Endothelial cell of umbilical vein (primary cell): ENCODE measurements at regions not wholly inside any gene's neighbourhood (a gene's known extent, or its start where the extent isn't known, plus 50 kb on each side); places are given as distances from the start of the nearest gene placed in this dataset.

Experiments used
- EZH2 ChIP-seq: IDR thresholded peaks from 2 replicates; pipeline ENCODE4 v1.6.1; 2012; ENCODE audit warnings: borderline replicate concordance, low read depth, mild to moderate bottlenecking, moderate library complexity, low read length, inconsistent platforms; ENCODE audit not compliant: severe bottlenecking
- FOS ChIP-seq: IDR thresholded peaks from 2 replicates; pipeline ENCODE4 v1.6.1; 2011; ENCODE audit warnings: mild to moderate bottlenecking, low read length, moderate library complexity, borderline replicate concordance; ENCODE audit not compliant: insufficient read depth
- JUN ChIP-seq: IDR thresholded peaks from 2 replicates; pipeline ENCODE4 v1.6.1; 2011; ENCODE audit warnings: borderline replicate concordance, low read depth; ENCODE audit not compliant: insufficient read length, insufficient read depth
- MYC ChIP-seq: IDR thresholded peaks from one replicate; pipeline ENCODE4 v1.6.1; 2011; ENCODE audit warnings: mild to moderate bottlenecking, low read depth, low read length
- POLR2A ChIP-seq: IDR thresholded peaks from 2 replicates; pipeline ENCODE4 v1.6.1; 2012; ENCODE audit warnings: low read depth, mild to moderate bottlenecking, control low read depth, low read length
- POLR2AphosphoS5 ChIP-seq: IDR thresholded peaks from 2 replicates; pipeline ENCODE4 v1.6.1; 2012; ENCODE audit warnings: low read depth, mild to moderate bottlenecking, control low read depth, low read length, moderate library complexity; ENCODE audit not compliant: insufficient read depth
- TF ChIP-seq, protein P1 (sequence below), 2 donors: IDR thresholded peaks; 1 replicate in 1 of 2; 2 replicates in 1 of 2; pipeline ENCODE4 v1.5.1; 2011; ENCODE audit warnings: low read length in 2 of 2, mild to moderate bottlenecking in 2 of 2, moderate library complexity in 2 of 2, control low read depth in 1 of 2, inconsistent platforms in 1 of 2, low read depth in 1 of 2; ENCODE audit not compliant: insufficient read depth in 1 of 2; ENCODE audit errors: extremely low read depth in 1 of 2

GRCh38 chr10:109679478-109679877 is 243.8 kb downstream of the XPNPEP1 start:
- no peak for TF ChIP-seq POLR2A
- TF ChIP-seq, protein P1, sequence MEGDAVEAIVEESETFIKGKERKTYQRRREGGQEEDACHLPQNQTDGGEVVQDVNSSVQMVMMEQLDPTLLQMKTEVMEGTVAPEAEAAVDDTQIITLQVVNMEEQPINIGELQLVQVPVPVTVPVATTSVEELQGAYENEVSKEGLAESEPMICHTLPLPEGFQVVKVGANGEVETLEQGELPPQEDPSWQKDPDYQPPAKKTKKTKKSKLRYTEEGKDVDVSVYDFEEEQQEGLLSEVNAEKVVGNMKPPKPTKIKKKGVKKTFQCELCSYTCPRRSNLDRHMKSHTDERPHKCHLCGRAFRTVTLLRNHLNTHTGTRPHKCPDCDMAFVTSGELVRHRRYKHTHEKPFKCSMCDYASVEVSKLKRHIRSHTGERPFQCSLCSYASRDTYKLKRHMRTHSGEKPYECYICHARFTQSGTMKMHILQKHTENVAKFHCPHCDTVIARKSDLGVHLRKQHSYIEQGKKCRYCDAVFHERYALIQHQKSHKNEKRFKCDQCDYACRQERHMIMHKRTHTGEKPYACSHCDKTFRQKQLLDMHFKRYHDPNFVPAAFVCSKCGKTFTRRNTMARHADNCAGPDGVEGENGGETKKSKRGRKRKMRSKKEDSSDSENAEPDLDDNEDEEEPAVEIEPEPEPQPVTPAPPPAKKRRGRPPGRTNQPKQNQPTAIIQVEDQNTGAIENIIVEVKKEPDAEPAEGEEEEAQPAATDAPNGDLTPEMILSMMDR (IDR thresholded peaks at IDR 0.05; ENCODE audit: extremely low read depth in 1 of 2, insufficient read depth in 1 of 2, low read depth in 1 of 2, low read length in 2 of 2): no peak
- TF ChIP-seq FOS: no peak
- no peak for TF ChIP-seq EZH2
- TF ChIP-seq POLR2AphosphoS5: no peak
- TF ChIP-seq JUN: no peak
- TF ChIP-seq MYC: no peak
